Ishikawa (cell line): ENCODE measurements at regions not wholly inside any gene's neighbourhood (a gene's known extent, or its start where the extent isn't known, plus 50 kb on each side); places are given as distances from the start of the nearest gene placed in this dataset.

ENCODE experiments used
- CEBPB ChIP-seq: IDR thresholded peaks from 2 replicates; pipeline ENCODE4 v1.6.1; 2012
- CREB1 ChIP-seq: IDR thresholded peaks from 2 replicates; pipeline ENCODE4 v1.6.1; 2012; ENCODE audit warnings: low read depth
- EGR1 ChIP-seq: IDR thresholded peaks from 2 replicates; pipeline ENCODE4 v1.6.1; 2012
- EP300 ChIP-seq: IDR thresholded peaks from 2 replicates; pipeline ENCODE4 v1.6.1; 2012; ENCODE audit warnings: borderline replicate concordance
- FOXM1 ChIP-seq: IDR thresholded peaks from 2 replicates; pipeline ENCODE4 v1.6.1; 2012; ENCODE audit warnings: low read depth, borderline replicate concordance
- MAX ChIP-seq: IDR thresholded peaks from 2 replicates; pipeline ENCODE4 v1.6.1; 2012
- NFIC ChIP-seq: IDR thresholded peaks from 2 replicates; pipeline ENCODE4 v1.6.1; 2012
- RAD21 ChIP-seq: IDR thresholded peaks from 2 replicates; pipeline ENCODE4 v1.6.1; 2012; ENCODE audit warnings: low read depth
- REST ChIP-seq: IDR thresholded peaks from 2 replicates; pipeline ENCODE4 v1.6.1; 2012; ENCODE audit warnings: low read depth, mild to moderate bottlenecking
- TAF1 ChIP-seq: IDR thresholded peaks from 2 replicates; pipeline ENCODE4 v1.6.1; 2012; ENCODE audit warnings: low read depth, mild to moderate bottlenecking
- TCF12 ChIP-seq: IDR thresholded peaks from 2 replicates; pipeline ENCODE4 v1.6.1; 2012; ENCODE audit warnings: low read depth
- TEAD4 ChIP-seq: IDR thresholded peaks from 2 replicates; pipeline ENCODE4 v1.6.1; 2012
- USF1 ChIP-seq: IDR thresholded peaks from 2 replicates; pipeline ENCODE4 v1.6.1; 2012
- YY1 ChIP-seq: IDR thresholded peaks from 2 replicates; pipeline ENCODE4 v1.6.1; 2012; ENCODE audit warnings: low read depth
- ZBTB7A ChIP-seq: IDR thresholded peaks from 2 replicates; pipeline ENCODE4 v1.6.1; 2012; ENCODE audit warnings: low read depth

- TF ChIP-seq TCF12 (no peak), RAD21 (no peak), MAX (no peak), TEAD4 (no peak), EP300 (no peak), YY1 (no peak), CEBPB (no peak), REST (no peak), USF1 (no peak), FOXM1 (no peak), ZBTB7A (no peak), EGR1 (no peak), TAF1 (no peak), CREB1 (no peak), NFIC (no peak)
Observed at GRCh38 chr2:187842315-187842714, 288.1 kb upstream of the TFPI start.

- TF ChIP-seq TCF12, result no peak
- no peak for TF ChIP-seq TEAD4
- TF ChIP-seq MAX, result no peak
- no peak for TF ChIP-seq EP300
- peak; percentile 82 for TF ChIP-seq RAD21
- no peak for TF ChIP-seq USF1
Observed at GRCh38 chr2:187842978-187843847, 289.0 kb upstream of the TFPI start.

- no peak for TF ChIP-seq ZBTB7A
- no peak for TF ChIP-seq YY1
- TF ChIP-seq TEAD4, result no peak
- no peak for TF ChIP-seq REST
- no peak for TF ChIP-seq RAD21
- TF ChIP-seq EP300, result no peak
Observed at GRCh38 chr2:187847245-187848208, 293.3 kb upstream of the TFPI start.

GRCh38 chr2:187851955-187852561 is 297.8 kb upstream of the TFPI start:
- TF ChIP-seq TCF12 (no peak), TEAD4 (no peak), REST (no peak), EP300 (no peak), MAX (no peak), ZBTB7A (no peak), NFIC (no peak), CEBPB (no peak), EGR1 (no peak), USF1 (no peak), YY1 (no peak), FOXM1 (no peak), TAF1 (no peak), CREB1 (no peak), RAD21 (no peak)
